ENCODE measurements at regions not wholly inside any gene's neighbourhood (a gene's known extent, or its start where the extent isn't known, plus 50 kb on each side); places are given as distances from the start of the nearest gene placed in this dataset.

GRCh38 chr7:25858200-25858524 lies 293.8 kb upstream of the NFE2L3 start:
- peaks cover 9% of the 10 kb centered on the region for H3K36me3 Mint-ChIP-seq (ENCODE audit: low read depth)
- peaks cover 42% of the 10 kb centered on the region for H3K4me1 Mint-ChIP-seq
- peaks cover 12% of the 10 kb centered on the region for H3K9me3 Mint-ChIP-seq
- H3K27ac Mint-ChIP-seq, result no peak overlapping the region
- no peak for DNase-seq
- H3K4me3 Mint-ChIP-seq, result no peak overlapping the region
- intact Hi-C loops (cut with micrococcal nuclease), result loop anchor here (10.0 kb wide), 1 partner anchor 1573 kb away; the partner anchor contains the start of gene NPY
- H3K27me3 Mint-ChIP-seq, result peaks cover 58% of the 10 kb centered on the region

- intact Hi-C loops (cut with micrococcal nuclease), result loop anchor here (10.0 kb wide), 1 partner anchor 1574 kb away; the partner anchor contains the start of gene NPY
- Mint-ChIP-seq H3K27me3 (peaks cover 58% of the 10 kb centered on the region), H3K27ac (peak overlapping the region; percentile 74), H3K36me3 (ENCODE audit: low read depth) (peaks cover 9% of the 10 kb centered on the region), H3K4me3 (peak overlapping the region; percentile 76), H3K9me3 (peaks cover 12% of the 10 kb centered on the region), H3K4me1 (peaks cover 40% of the 10 kb centered on the region)
- peak; percentile 68 for DNase-seq
These were observed 293.2 kb upstream of the NFE2L3 start for GRCh38 chr7:25858525-25859411.

DNA sequence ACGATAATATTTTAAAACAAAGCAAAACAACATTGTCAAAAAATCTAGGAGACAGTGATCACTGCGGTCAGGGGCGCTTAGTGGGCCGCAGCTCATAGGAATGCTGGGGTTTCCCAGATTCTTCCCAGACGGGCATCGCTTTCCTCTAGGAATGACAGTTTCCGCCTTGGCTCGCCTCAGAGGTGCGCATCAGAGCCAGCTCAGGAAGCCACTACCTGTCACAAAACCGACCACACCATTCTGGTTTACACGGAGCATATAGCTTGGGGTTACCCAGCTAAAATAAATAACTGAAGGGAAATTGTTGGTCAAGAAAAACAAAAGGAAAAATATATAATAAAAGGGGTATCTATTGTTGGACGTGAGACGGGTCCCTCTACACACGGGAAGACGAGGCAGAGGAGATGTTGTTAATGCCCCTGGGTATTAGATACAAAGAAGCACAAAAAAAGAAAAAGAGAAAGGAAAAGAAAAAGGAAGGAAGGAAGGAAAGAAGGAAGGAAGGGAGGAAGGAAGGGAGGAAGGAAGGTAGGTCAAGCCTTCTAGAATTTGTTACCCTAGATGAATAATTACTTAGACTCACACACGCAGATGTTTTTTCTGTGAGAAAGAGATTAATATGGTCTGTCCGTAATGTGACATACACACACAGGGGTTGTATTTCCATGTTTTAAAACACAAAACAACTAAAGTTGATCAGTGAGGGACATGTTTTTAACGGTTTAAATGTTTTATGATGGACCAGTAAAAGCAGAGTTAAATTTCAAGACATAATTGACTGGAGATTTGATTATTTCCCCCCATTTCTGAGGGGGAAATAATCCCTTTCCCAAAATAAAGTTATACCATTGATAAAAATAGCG lies 292.4 kb upstream of the NFE2L3 start:
- peak overlapping the region; percentile 74 for H3K27ac Mint-ChIP-seq
- DNase-seq, result no peak
- H3K4me3 Mint-ChIP-seq, result peak overlapping the region; percentile 76
- H3K9me3 Mint-ChIP-seq, result peaks cover 12% of the 10 kb centered on the region
- H3K36me3 Mint-ChIP-seq (ENCODE audit: low read depth), result peaks cover 9% of the 10 kb centered on the region
- intact Hi-C loops (cut with micrococcal nuclease), result loop anchor here (2.0 to 10.0 kb wide), 5 partner anchors 293 to 1575 kb away; partner anchors contain the start of genes EVX1, NFE2L3 and NPY
- H3K4me1 Mint-ChIP-seq, result peaks cover 36% of the 10 kb centered on the region
- peaks cover 54% of the 10 kb centered on the region for H3K27me3 Mint-ChIP-seq

GRCh38 chr7:25860275-25861163 lies 291.5 kb upstream of the NFE2L3 start:
- H3K4me1 Mint-ChIP-seq, result peaks cover 32% of the 10 kb centered on the region
- peaks cover 9% of the 10 kb centered on the region for H3K9me3 Mint-ChIP-seq
- H3K4me3 Mint-ChIP-seq, result peak overlapping the region; percentile 76
- peak overlapping the region; percentile 46 for H3K27ac Mint-ChIP-seq
- H3K36me3 Mint-ChIP-seq (ENCODE audit: low read depth), result peaks cover 9% of the 10 kb centered on the region
- DNase-seq, result peak; percentile 71
- intact Hi-C loops (cut with micrococcal nuclease), result loop anchor here (2.0 to 10.0 kb wide), 4 partner anchors 292 to 1382 kb away; partner anchors contain the start of genes EVX1 and NFE2L3
- H3K27me3 Mint-ChIP-seq, result peaks cover 55% of the 10 kb centered on the region

DNA sequence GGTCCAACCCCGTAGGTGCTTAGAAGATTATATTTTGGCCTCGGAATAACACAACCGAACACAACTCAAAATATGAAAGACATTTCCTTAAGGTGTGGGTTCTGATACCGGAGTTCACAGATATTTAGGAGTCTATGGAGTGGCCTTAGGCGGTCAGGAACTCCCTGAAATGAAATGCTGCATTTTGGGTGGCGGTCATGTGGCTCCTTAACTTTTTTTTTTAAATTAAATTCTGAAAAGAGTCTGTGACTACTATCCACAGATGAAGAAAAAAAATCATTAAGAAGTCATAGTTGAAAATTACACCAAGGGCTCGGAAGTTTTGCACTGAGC lies 290.9 kb upstream of the NFE2L3 start:
- H3K36me3 Mint-ChIP-seq (ENCODE audit: low read depth), result peaks cover 9% of the 10 kb centered on the region

DNA sequence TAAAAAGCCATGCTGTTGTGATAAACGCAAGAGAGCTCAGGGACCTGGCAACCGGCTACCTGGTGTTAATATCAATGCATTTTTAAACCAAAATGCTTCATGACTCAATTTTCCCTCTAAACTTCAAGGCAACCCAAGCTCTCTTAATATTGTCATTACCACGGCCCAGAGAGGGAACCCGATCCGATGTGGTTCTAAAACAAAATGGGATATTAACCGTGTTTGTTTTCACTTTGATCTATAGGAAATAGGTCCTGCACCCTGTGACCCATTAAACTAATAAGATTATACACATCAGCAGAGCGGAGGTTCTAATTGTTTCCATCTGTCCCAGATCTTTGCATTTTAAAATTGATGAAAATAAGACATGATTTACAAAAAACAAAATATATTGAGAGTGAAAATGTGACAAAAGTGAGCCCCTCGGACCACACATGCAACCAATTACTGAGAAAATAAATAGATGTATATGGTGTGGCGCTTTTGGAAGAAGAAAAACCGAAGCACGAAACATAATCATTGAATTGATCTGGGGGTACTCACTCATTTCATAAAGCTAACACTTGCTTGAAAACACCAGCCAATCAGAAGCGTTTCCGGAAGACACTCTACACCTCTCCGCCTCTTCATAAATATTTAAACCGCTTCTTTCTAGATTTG lies 290.3 kb upstream of the NFE2L3 start:
- peaks cover 65% of the 10 kb centered on the region for H3K27me3 Mint-ChIP-seq
- peaks cover 9% of the 10 kb centered on the region for H3K36me3 Mint-ChIP-seq (ENCODE audit: low read depth)
- H3K4me1 Mint-ChIP-seq, result peaks cover 30% of the 10 kb centered on the region
- H3K9me3 Mint-ChIP-seq, result peaks cover 9% of the 10 kb centered on the region
- peak overlapping the region; percentile 75 for H3K27ac Mint-ChIP-seq
- DNase-seq, result no peak
- intact Hi-C loops (cut with micrococcal nuclease), result loop anchor here (1.0 to 10.0 kb wide), 8 partner anchors 90 to 1381 kb away; partner anchors contain the start of genes EVX1, HNRNPA2B1, NFE2L3 and SKAP2
- H3K4me3 Mint-ChIP-seq, result peak overlapping the region; percentile 76

More for the DNA sequence above, 290.9 kb upstream of the NFE2L3 start:
- Mint-ChIP-seq H3K4me1 (peaks cover 30% of the 10 kb centered on the region), H3K9me3 (peaks cover 9% of the 10 kb centered on the region), H3K27ac (peak overlapping the region; percentile 46), H3K4me3 (peak overlapping the region; percentile 76), H3K27me3 (peaks cover 59% of the 10 kb centered on the region)
- no peak for DNase-seq
- intact Hi-C loops (cut with micrococcal nuclease), result loop anchor here (2.0 to 10.0 kb wide), 4 partner anchors 291 to 1381 kb away; partner anchors contain the start of genes EVX1 and NFE2L3

DNA sequence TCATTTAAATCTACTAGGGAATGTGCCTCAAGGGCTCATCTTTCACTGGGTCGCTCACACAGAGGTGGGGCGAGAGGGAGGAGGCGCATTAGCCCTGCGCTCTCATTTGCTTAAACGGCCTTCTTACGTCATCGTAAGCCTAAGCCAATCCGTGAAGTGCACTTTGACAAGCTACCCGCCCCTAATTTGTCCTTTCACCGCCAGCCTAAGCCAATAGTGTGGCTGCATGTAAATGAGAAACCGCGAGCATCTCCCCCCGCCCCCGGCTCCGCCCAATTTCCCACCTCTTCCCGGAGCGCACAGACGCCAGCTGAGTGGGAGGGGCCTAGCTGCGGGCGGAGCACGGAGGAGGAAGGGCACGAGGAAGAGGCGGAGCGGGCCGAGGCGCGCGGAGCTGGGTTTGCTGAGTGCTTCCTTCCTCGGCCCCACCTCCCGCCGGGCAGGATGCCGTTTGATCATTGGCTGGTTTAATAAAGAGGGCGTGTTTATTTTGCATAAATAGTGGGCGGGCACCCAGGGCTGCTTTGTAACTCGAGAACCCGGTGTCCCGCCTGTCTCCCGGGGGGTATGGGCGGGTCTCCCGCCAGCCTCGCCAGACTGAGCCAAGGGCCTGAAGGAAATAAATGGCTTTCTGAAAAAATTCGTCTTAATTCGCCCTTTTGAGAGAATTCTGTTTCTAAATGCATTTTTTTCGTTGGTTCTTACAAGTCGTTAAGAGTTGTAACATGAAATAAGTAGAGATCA lies 289.6 kb upstream of the NFE2L3 start:
- H3K4me3 Mint-ChIP-seq, result peak overlapping the region; percentile 76
- H3K27ac Mint-ChIP-seq, result peak overlapping the region; percentile 75
- peaks cover 68% of the 10 kb centered on the region for H3K27me3 Mint-ChIP-seq
- H3K9me3 Mint-ChIP-seq, result peaks cover 9% of the 10 kb centered on the region
- peak; percentile 99 for DNase-seq
- H3K4me1 Mint-ChIP-seq, result peaks cover 30% of the 10 kb centered on the region
- intact Hi-C loops (cut with micrococcal nuclease), result loop anchor here (1.0 to 10.0 kb wide), 7 partner anchors 89 to 1380 kb away; partner anchors contain the start of genes EVX1, HNRNPA2B1, NFE2L3 and SKAP2
- H3K36me3 Mint-ChIP-seq (ENCODE audit: low read depth), result peaks cover 9% of the 10 kb centered on the region

- peaks cover 9% of the 10 kb centered on the region for H3K9me3 Mint-ChIP-seq
- intact Hi-C loops (cut with micrococcal nuclease), result loop anchor here (2.0 to 10.0 kb wide), 5 partner anchors 289 to 1379 kb away; partner anchors contain the start of genes EVX1, NFE2L3 and SKAP2
- H3K4me3 Mint-ChIP-seq, result peak overlapping the region; percentile 76
- peaks cover 74% of the 10 kb centered on the region for H3K27me3 Mint-ChIP-seq
- H3K36me3 Mint-ChIP-seq (ENCODE audit: low read depth), result peaks cover 9% of the 10 kb centered on the region
- H3K4me1 Mint-ChIP-seq, result peaks cover 30% of the 10 kb centered on the region
- H3K27ac Mint-ChIP-seq, result no peak overlapping the region
- DNase-seq, result no peak
These were observed 288.8 kb upstream of the NFE2L3 start for GRCh38 chr7:25863005-25863728.

DNA sequence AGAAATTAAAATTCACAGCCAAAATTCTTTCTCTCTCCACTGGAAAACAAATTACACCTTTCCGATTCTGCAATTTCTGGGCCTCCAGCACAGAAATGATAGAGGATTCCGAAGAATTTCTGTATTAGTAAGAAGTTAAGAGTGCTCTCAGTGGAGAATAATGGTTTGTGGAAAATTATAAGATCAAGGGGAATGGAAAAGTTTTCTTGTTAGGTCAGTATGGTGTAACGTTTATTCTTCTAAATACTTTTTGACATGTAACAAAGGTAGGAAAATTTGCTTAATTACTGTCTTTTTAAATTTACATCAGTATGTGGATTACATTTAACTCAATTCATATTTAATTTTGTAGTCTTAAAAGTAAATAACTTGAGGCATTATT lies 288.3 kb upstream of the NFE2L3 start:
- intact Hi-C loops (cut with micrococcal nuclease), result loop anchor here (2.0 to 10.0 kb wide), 5 partner anchors 289 to 1379 kb away; partner anchors contain the start of genes EVX1, NFE2L3 and SKAP2
- Mint-ChIP-seq H3K4me3 (peak overlapping the region; percentile 7), H3K36me3 (ENCODE audit: low read depth) (peaks cover 8% of the 10 kb centered on the region), H3K27ac (no peak overlapping the region), H3K4me1 (peaks cover 30% of the 10 kb centered on the region), H3K9me3 (peaks cover 9% of the 10 kb centered on the region), H3K27me3 (peaks cover 77% of the 10 kb centered on the region)
- DNase-seq, result no peak

DNA sequence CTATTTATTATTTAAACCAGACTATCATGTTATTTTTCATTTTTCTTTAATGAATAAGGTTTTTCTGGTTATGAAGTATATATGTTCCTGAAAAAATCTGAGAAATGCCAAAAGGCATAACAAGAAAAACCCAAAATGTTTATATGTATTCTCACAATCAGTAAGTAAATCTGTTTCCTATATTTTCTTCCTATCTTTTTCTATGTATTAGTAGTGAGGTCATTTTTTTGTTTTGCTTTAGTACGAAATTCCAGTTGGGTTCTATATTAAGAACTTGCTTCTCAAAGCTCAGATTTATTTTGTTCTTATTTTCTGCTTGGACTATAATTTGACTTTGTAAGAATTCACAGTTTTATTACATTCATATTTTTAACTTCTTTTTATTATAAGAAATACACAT lies 287.5 kb upstream of the NFE2L3 start:
- intact Hi-C loops (cut with micrococcal nuclease), result loop anchor here (5.0 to 10.0 kb wide), 3 partner anchors 288 to 1378 kb away; partner anchors contain the start of genes EVX1 and NFE2L3
- Mint-ChIP-seq H3K4me1 (peaks cover 24% of the 10 kb centered on the region), H3K27ac (no peak overlapping the region), H3K27me3 (peaks cover 77% of the 10 kb centered on the region), H3K9me3 (peaks cover 5% of the 10 kb centered on the region), H3K36me3 (ENCODE audit: low read depth) (peaks cover 4% of the 10 kb centered on the region), H3K4me3 (no peak overlapping the region)
- no peak for DNase-seq

GRCh38 chr7:25864943-25865751 lies 286.9 kb upstream of the NFE2L3 start:
- H3K27me3 Mint-ChIP-seq, result peaks cover 77% of the 10 kb centered on the region

More at GRCh38 chr7:25864943-25865751, 286.9 kb upstream of the NFE2L3 start:
- H3K9me3 Mint-ChIP-seq, result no peaks in the 10 kb centered on the region
- no peaks in the 10 kb centered on the region for H3K36me3 Mint-ChIP-seq (ENCODE audit: low read depth)
- intact Hi-C loops (cut with micrococcal nuclease), result loop anchor here (5.0 to 10.0 kb wide), 3 partner anchors 287 to 1377 kb away; partner anchors contain the start of genes EVX1 and NFE2L3
- H3K4me3 Mint-ChIP-seq, result no peak overlapping the region
- no peak for DNase-seq
- no peak overlapping the region for H3K27ac Mint-ChIP-seq
- H3K4me1 Mint-ChIP-seq, result peaks cover 17% of the 10 kb centered on the region

Data from activated CD4-positive, alpha-beta T cell treated with anti-CD3 and anti-CD28 coated beads, Interleukin-2, amount 10 ng/mL, durations not matched to agents 24 days and 14 days (primary cell).